C4-2B (cell line): ENCODE measurements at regions not wholly inside any gene's neighbourhood (a gene's known extent, or its start where the extent isn't known, plus 50 kb on each side); places are given as distances from the start of the nearest gene placed in this dataset.

Source experiments
- ZFX ChIP-seq: fragments of 450-650 bp; IDR thresholded peaks from 2 replicates; pipeline ENCODE4 v1.6.1; 2017
- TF ChIP-seq, protein P1 (sequence below): fragments of 450-650 bp; conservative IDR thresholded peaks from 2 replicates; pipeline ENCODE4 v1.5.1; 2017; ENCODE audit warnings: mild to moderate bottlenecking

DNA sequence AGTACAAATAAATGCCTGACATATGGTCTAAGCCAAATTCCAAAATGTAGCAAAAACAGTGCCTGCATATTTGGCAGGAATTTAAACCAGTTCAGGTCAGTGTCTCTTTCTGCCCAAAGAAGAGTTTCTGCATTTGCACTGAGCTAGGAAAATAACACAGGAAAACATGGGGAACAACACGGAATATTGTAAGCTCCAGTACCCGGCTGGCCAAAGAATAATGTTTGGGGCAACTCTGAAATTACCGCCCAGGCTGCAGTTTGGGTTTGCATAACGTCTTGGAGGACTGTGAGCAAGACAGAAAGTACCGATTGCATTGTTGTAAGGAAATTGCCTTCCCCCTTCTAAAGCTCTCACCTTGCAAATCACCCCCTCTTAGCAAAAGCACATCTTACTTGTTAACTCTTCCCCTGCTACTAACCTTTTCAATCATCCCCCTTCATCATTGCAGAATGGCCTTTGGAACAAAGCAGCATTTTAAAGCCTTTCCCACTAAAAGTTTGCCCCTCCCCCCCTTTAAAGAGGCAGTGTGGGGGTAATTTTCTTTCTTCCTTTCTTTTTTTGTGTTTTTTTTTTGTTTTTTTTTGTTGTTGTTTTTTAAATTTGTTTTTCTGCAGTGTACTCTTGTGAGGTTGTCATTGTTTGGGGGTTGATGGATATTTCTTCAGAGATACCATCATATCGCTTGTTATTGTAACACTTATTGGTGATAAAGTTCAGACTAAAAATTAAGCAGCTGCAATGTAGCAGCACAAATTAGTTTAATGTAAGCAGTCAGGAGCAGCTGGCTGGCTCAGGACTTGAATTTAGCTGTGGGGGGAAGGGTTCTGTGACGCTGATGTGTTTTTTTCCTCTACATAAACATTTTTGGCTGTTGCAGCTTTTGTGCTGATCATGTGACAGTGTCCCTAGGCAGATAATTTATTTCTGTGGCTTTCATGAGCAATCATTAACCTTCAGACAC is 100.0 kb upstream of the CITED2 start:
- TF ChIP-seq, protein P1, sequence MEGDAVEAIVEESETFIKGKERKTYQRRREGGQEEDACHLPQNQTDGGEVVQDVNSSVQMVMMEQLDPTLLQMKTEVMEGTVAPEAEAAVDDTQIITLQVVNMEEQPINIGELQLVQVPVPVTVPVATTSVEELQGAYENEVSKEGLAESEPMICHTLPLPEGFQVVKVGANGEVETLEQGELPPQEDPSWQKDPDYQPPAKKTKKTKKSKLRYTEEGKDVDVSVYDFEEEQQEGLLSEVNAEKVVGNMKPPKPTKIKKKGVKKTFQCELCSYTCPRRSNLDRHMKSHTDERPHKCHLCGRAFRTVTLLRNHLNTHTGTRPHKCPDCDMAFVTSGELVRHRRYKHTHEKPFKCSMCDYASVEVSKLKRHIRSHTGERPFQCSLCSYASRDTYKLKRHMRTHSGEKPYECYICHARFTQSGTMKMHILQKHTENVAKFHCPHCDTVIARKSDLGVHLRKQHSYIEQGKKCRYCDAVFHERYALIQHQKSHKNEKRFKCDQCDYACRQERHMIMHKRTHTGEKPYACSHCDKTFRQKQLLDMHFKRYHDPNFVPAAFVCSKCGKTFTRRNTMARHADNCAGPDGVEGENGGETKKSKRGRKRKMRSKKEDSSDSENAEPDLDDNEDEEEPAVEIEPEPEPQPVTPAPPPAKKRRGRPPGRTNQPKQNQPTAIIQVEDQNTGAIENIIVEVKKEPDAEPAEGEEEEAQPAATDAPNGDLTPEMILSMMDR, result no peak
- no peak for TF ChIP-seq ZFX
